Omental fat pad (tissue), 3 donors: ENCODE measurements at regions not wholly inside any gene's neighbourhood (a gene's known extent, or its start where the extent isn't known, plus 50 kb on each side); places are given as distances from the start of the nearest gene placed in this dataset.
A peak's percentile ranks its signal among the peaks of the same experiment; 100 is the strongest.

ENCODE experiments used
- ATAC-seq: fragments of 150-250 bp; one replicate; pipeline ENCODE4 v1.9.1; 2016; ENCODE audit warnings: mild to moderate bottlenecking, moderate library complexity; ENCODE audit not compliant: low FRiP score
- DNase-seq: peaks from one replicate; pipeline ENCODE4 v3.0.0-alpha.2; 2019; ENCODE audit warnings: low spot score
- TF ChIP-seq, protein P1 (sequence below), 3 donors: fragments of 450-650 bp; IDR thresholded peaks; one replicate each; pipeline ENCODE4 v1.5.1; 2016 to 2017; ENCODE audit warnings: antibody characterized with exemption in 3 of 3, mild to moderate bottlenecking in 3 of 3, moderate library complexity in 2 of 3

DNA sequence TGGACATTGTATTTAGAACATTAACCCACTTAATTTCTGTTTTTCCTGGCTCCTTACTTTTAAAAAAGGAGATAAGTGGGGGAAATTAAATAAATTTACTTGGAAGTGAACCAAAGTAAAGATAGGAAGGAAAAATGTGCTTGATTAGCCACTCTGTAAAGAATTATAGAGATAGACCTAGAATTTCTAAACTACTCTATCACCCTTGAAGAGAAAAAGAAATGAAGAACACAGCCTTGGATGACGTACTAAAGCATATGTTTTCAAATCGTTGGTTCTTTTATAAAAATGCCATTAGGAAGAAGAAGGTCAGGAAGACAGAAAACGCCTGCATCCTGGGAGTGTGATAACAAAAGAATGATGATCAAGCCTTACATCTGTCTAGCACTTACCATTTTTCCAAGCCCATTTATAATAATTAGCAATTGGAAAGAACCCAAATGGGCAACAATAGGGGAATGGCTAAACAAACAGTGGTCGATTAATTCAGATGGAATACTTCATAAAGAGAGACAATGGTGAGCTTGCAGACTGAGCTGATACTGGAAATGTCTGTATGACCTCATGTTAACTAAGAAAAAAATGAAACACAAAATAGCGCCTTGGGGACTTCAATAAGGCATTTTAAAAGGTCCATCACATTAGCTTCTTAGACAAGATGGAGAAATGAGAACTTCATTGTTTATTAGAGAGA lies 81.0 kb upstream of the LRRC55 start:
- TF ChIP-seq, protein P1, sequence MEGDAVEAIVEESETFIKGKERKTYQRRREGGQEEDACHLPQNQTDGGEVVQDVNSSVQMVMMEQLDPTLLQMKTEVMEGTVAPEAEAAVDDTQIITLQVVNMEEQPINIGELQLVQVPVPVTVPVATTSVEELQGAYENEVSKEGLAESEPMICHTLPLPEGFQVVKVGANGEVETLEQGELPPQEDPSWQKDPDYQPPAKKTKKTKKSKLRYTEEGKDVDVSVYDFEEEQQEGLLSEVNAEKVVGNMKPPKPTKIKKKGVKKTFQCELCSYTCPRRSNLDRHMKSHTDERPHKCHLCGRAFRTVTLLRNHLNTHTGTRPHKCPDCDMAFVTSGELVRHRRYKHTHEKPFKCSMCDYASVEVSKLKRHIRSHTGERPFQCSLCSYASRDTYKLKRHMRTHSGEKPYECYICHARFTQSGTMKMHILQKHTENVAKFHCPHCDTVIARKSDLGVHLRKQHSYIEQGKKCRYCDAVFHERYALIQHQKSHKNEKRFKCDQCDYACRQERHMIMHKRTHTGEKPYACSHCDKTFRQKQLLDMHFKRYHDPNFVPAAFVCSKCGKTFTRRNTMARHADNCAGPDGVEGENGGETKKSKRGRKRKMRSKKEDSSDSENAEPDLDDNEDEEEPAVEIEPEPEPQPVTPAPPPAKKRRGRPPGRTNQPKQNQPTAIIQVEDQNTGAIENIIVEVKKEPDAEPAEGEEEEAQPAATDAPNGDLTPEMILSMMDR (IDR thresholded peaks at IDR 0.05), result no peak
- DNase-seq, result no peak
- ATAC-seq, result no peak

- TF ChIP-seq, protein P1 (IDR thresholded peaks at IDR 0.05), result no peak
- no peak for DNase-seq
- no peak for ATAC-seq
Observed at GRCh38 chr11:57103899-57104605, 77.7 kb upstream of the LRRC55 start.

DNA sequence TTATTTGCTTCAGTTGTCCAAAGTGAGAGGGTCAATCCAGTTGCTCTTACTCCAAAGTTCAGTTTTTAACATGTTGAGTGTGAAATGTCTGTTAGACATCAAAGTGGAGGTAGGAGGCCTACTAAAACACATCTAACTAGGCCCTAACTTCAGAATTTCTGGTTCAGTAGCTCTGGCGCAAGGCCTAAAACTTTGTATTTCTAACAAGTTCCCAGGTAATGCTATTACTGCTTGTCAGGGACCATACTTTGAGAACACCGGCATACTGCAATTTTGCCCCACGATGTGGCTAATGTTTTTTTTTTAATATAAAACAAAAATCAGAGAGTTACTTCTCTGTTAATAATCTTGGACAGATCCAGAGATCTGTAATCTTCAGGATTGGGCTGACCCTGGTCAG lies 72.4 kb upstream of the LRRC55 start:
- DNase-seq (no peak), ATAC-seq (no peak)
- TF ChIP-seq, protein P1 (IDR thresholded peaks at IDR 0.05), result no peak

DNA sequence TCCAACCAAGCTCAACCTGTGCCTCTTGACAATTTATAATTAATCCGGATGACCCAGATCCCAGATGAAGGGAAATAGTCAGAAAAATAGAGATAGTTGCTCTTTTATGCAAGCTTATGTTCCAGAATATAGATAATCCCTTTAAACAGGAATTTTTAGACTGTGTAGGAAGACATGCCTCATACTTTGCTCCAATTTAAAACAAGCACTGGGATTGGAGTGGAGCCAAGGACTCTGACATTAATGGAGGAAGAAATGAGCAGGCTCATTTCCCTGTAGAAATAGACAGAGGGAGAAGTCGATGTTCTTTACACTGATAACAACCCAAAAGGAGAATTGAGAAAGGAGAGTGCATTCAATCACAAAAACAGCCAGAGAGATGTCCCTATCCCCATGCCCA lies 70.1 kb upstream of the LRRC55 start:
- no peak for DNase-seq
- TF ChIP-seq, protein P1 (IDR thresholded peaks at IDR 0.05), result no peak
- ATAC-seq, result no peak

- no peak for ATAC-seq
- TF ChIP-seq, protein P1 (IDR thresholded peaks at IDR 0.05), result peak in 1 of 3 donors; percentile 46
- DNase-seq, result no peak
Observed at GRCh38 chr11:57116654-57117053, 65.1 kb upstream of the LRRC55 start.

DNA sequence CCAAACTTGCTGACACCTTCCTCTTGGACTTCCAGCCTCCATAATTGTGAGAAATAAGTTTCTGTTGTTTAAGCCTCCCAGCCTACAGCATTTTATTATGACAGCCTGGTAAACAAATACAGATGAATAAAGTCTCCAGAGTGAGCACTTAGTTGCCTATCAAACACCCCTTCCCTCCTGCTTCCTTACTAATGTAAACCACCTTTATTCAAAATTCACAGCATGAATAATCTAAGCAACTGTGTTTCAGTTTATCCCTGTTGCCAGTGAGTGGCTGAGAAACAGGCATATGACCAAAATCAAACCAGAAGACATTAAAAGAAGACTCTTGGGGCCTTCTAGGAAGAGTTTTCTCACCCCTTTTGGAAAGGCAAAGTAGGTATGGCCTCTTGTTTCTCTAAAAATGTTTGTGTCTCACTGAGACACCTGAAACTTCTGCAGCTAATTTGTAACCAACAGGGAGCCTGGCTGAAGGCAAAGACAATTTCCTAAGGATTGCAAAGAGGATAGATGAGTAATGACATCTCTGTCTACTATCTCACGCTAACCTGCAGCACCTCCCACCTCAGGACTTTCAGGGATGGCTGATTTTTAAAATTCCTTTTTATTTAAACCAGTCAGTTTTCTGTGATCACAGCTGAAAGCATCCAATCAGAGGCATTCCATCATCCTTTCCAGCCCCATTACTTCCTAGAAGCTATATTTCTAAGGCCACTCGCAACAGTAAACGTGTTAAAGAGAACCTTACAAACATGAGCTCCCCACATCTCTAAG lies 61.4 kb upstream of the LRRC55 start:
- DNase-seq (no peak), ATAC-seq (no peak)
- TF ChIP-seq, protein P1 (IDR thresholded peaks at IDR 0.05), result no peak
